GM10266 (cell line): ENCODE measurements at regions not wholly inside any gene's neighbourhood (a gene's known extent, or its start where the extent isn't known, plus 50 kb on each side); places are given as distances from the start of the nearest gene placed in this dataset.

Experiments used
- DNase-seq: peaks from one replicate; pipeline ENCODE4 v3.0.0; 2012; ENCODE audit errors: extremely low spot score
- CTCF ChIP-seq: IDR thresholded peaks from 2 replicates; pipeline ENCODE4 v1.5.1; 2012; ENCODE audit warnings: mild to moderate bottlenecking, low read depth; ENCODE audit not compliant: control insufficient read depth, insufficient read depth; ENCODE audit errors: missing control alignments

GRCh38 chr1:240691909-240692705, 80.2 kb upstream of the GREM2 start:
- no peak for DNase-seq
- peak; percentile 11 for TF ChIP-seq CTCF

DNA sequence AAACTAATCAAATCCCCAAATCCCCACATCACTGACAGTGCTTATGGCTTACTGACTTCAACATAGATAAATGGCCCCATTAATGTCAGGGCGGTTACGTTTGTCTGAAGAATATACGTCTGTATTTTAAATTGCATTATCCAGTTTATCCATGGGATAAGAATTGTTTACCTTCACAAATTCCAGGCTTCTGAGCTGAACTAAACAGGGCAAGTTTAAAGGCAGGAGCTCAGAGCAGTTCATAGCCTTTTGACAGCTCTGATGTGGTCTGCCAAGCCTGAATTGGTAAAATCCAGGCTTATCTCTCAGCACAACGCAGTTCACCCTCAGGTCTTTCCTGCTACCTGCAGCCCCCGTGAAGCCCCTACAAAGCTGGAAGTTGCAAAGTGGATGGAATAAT, 79.5 kb upstream of the GREM2 start:
- no peak for DNase-seq

DNA sequence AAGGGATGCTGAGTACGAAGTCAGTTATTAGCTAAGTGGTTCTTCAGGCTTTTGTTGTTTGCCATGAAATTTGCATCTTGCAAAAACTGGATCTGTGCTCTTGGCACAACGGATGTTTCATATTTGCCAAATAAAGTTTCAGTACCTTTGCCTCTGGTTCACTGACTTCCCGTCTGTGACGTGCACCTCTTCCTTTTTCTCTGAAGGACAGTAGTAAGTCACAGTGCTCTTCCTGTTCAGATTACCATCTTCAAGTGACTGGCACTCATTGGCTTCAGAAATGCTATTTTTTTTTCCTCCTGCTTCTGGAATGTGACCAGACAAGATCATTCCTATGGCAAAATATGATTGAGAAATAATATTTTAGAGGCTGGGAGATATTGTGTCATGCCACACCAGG, 75.9 kb upstream of the GREM2 start:
- TF ChIP-seq CTCF: no peak
- DNase-seq: no peak

More for the DNA sequence above, 79.5 kb upstream of the GREM2 start:
- TF ChIP-seq CTCF: no peak

DNA sequence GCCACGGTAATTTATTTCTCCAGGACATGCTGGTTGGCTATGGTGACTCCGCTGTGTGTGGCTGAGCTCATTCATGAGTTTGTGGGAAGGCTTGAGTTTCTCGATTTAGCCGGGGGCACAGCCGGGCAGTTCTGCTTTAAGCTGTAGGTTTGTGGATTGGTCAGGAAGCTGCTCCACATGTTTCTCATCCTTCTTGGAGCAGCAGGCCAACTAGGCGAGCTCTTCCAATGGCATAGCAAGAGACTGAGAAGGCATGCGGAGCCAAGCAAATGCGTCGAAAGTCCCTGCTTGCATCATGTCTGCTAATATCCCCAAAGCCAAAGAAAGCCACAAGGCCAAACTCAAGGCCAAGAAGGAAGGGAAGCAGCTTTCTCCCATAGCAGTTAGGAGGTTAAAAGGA, 71.6 kb upstream of the GREM2 start:
- no peak for TF ChIP-seq CTCF
- DNase-seq: no peak

DNA sequence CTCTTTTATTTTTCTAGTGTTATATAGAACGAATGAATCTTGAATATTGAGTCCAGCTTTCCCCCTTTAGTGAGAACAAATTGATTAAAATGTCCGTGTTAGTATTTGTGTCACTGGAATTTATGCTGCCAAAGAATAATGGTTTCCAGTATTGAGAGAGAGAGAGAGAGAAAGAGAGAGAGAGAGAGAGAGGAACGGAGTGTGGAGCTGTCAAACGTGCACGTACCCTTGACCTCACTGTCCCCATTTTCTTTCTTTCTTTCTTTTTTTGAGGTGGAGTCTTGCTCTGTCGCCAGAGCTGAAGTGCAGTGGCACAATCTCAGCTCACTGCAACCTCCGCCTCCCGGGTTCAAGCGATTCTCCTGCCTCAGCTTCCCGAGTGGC, 70.9 kb upstream of the GREM2 start:
- TF ChIP-seq CTCF: no peak
- DNase-seq: no peak

GRCh38 chr1:240682166-240682858, 70.4 kb upstream of the GREM2 start:
- no peak for TF ChIP-seq CTCF
- DNase-seq: no peak
